ENCODE measurements at regions not wholly inside any gene's neighbourhood (a gene's known extent, or its start where the extent isn't known, plus 50 kb on each side); places are given as distances from the start of the nearest gene placed in this dataset.

- H3K9ac ChIP-seq (ENCODE audit: insufficient read depth in 1 of 2, low read length in 2 of 2): no peak overlapping the region
- WGBS, 2 donors: 87 to 92% methylated on average over 4 of the region's 4 CpGs
These were observed 233.1 kb upstream of the WSCD1 start for GRCh38 chr17:5837055-5837491.

GRCh38 chr17:5838661-5839300, 231.4 kb upstream of the WSCD1 start:
- Histone ChIP-seq H3K4me3 (no peak overlapping the region), H3K27ac (ENCODE audit: low read depth in 1 of 2, low read length in 1 of 2) (no peak overlapping the region), H3K36me3 (ENCODE audit: control insufficient read depth in 4 of 4, insufficient read depth in 4 of 4, low read length in 4 of 4) (no peaks in the 10 kb centered on the region), H3K27me3 (ENCODE audit: control insufficient read depth in 3 of 3, insufficient read depth in 3 of 3, low read length in 2 of 3) (no peaks in the 10 kb centered on the region), H3K4me1 (ENCODE audit: control insufficient read depth in 5 of 5, insufficient read depth in 5 of 5, low read length in 5 of 5) (no peaks in the 10 kb centered on the region), H3K9ac (ENCODE audit: insufficient read depth in 1 of 2, low read length in 2 of 2) (no peak overlapping the region), H3K9me3 (ENCODE audit: control insufficient read depth in 4 of 4, insufficient read depth in 3 of 4, low read length in 3 of 4) (no peaks in the 10 kb centered on the region)
- TF ChIP-seq CTCF (IDR thresholded peaks at IDR 0.05; ENCODE audit: control extremely low read depth, extremely low read depth): no peak
- DNase-seq (no peak), ATAC-seq (ENCODE audit: insufficient read depth, low FRiP score) (no peak)
- 75% methylated on average over 12 of the region's 12 CpGs for WGBS, 2 donors

More at GRCh38 chr17:5837055-5837491, 233.1 kb upstream of the WSCD1 start:
- Histone ChIP-seq H3K4me1 (ENCODE audit: control insufficient read depth in 5 of 5, insufficient read depth in 5 of 5, low read length in 5 of 5) (no peaks in the 10 kb centered on the region), H3K27ac (ENCODE audit: low read depth in 1 of 2, low read length in 1 of 2) (no peak overlapping the region), H3K4me3 (no peak overlapping the region), H3K27me3 (ENCODE audit: control insufficient read depth in 3 of 3, insufficient read depth in 3 of 3, low read length in 2 of 3) (no peaks in the 10 kb centered on the region), H3K9me3 (ENCODE audit: control insufficient read depth in 4 of 4, insufficient read depth in 3 of 4, low read length in 3 of 4) (no peaks in the 10 kb centered on the region), H3K36me3 (ENCODE audit: control insufficient read depth in 4 of 4, insufficient read depth in 4 of 4, low read length in 4 of 4) (no peaks in the 10 kb centered on the region)
- TF ChIP-seq CTCF (IDR thresholded peaks at IDR 0.05; ENCODE audit: control extremely low read depth, extremely low read depth): no peak
- DNase-seq: no peak
- ATAC-seq (ENCODE audit: insufficient read depth, low FRiP score): no peak

- DNase-seq (no peak), ATAC-seq (ENCODE audit: insufficient read depth, low FRiP score) (no peak)
- H3K9me3 ChIP-seq (ENCODE audit: control insufficient read depth in 4 of 4, insufficient read depth in 3 of 4, low read length in 3 of 4): no peaks in the 10 kb centered on the region
- no peak overlapping the region for H3K4me3 ChIP-seq
- TF ChIP-seq CTCF (IDR thresholded peaks at IDR 0.05; ENCODE audit: control extremely low read depth, extremely low read depth): no peak
- H3K4me1 ChIP-seq (ENCODE audit: control insufficient read depth in 5 of 5, insufficient read depth in 5 of 5, low read length in 5 of 5): no peaks in the 10 kb centered on the region
- no peaks in the 10 kb centered on the region for H3K27me3 ChIP-seq (ENCODE audit: control insufficient read depth in 3 of 3, insufficient read depth in 3 of 3, low read length in 2 of 3)
- WGBS, 2 donors: 89 to 90% methylated on average over 13 of the region's 13 CpGs
- H3K9ac ChIP-seq (ENCODE audit: insufficient read depth in 1 of 2, low read length in 2 of 2): no peak overlapping the region
- H3K36me3 ChIP-seq (ENCODE audit: control insufficient read depth in 4 of 4, insufficient read depth in 4 of 4, low read length in 4 of 4): no peaks in the 10 kb centered on the region
- H3K27ac ChIP-seq (ENCODE audit: low read depth in 1 of 2, low read length in 1 of 2): no peak overlapping the region
These were observed 229.2 kb upstream of the WSCD1 start for GRCh38 chr17:5840811-5841446.

All from lung (tissue), 11 donors.